ENCODE measurements at regions not wholly inside any gene's neighbourhood (a gene's known extent, or its start where the extent isn't known, plus 50 kb on each side); places are given as distances from the start of the nearest gene placed in this dataset.

DNA sequence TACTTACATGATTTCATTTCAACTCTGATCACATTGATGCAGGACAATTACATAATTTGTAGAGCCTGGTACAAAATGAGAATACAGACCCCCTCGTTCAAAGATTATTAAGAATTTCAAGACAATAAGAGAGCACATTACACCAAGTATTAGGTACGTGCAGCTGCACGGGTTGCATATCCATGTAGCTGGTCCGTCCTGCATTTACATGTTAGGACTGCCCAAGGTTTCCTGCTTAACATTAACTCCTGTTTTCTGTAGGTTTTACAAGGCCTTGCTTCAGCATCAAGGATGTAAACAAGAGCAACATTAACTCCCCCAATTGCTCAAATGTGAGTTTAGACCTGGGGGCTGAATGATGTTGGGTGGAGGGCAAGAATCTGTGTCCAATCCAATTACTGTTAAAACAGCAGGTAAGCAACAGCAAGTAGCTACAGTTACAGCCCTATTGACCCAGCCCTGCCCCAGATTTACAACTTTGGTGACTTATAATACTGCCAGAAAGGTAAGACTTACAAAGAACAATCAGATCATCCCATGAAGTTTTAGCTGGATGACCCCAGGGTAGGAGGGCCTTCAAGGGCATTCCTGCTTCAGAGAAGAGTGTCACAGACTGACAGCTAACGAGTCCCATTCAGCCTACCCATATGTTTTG is 127.4 kb upstream of the PPP2R3A start:
- no peak overlapping the region for H3K9ac ChIP-seq (ENCODE audit: low read depth in 1 of 2, low read length in 2 of 2)
- H3K4me3 ChIP-seq (ENCODE audit: low read depth in 1 of 3, low read length in 3 of 3) = no peak overlapping the region
- no peaks in the 10 kb centered on the region for H3K4me1 ChIP-seq (ENCODE audit: control insufficient read depth in 4 of 4, insufficient read depth in 4 of 4, low read length in 3 of 4)
- 67% methylated on average over 5 of the region's 5 CpGs for WGBS
- TF ChIP-seq HNF4A (conservative IDR thresholded peaks at IDR 0.05) (no peak), FOXA1 (IDR thresholded peaks at IDR 0.05) (no peak), FOXA2 (IDR thresholded peaks at IDR 0.05) (no peak), JUND (IDR thresholded peaks at IDR 0.05) (no peak), TAF1 (conservative IDR thresholded peaks at IDR 0.05) (no peak), GABPA (IDR thresholded peaks at IDR 0.05 in 1 of 2, conservative IDR thresholded peaks at IDR 0.05 in 1 of 2) (no peak), RAD21 (IDR thresholded peaks at IDR 0.05) (no peak), NR2F2 (IDR thresholded peaks at IDR 0.05) (no peak)
- TF ChIP-seq, protein P1, sequence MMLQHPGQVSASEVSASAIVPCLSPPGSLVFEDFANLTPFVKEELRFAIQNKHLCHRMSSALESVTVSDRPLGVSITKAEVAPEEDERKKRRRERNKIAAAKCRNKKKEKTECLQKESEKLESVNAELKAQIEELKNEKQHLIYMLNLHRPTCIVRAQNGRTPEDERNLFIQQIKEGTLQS (IDR thresholded peaks at IDR 0.05) = no peak
- TF ChIP-seq, protein P2, sequence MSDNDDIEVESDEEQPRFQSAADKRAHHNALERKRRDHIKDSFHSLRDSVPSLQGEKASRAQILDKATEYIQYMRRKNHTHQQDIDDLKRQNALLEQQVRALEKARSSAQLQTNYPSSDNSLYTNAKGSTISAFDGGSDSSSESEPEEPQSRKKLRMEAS (IDR thresholded peaks at IDR 0.05) = no peak
- DNase-seq (ENCODE audit: low spot score) = no peak
- H3K27ac ChIP-seq (ENCODE audit: low read depth in 1 of 2, low read length in 2 of 2) = no peak overlapping the region
- H3K27me3 ChIP-seq (ENCODE audit: control insufficient read depth in 4 of 4, insufficient read depth in 4 of 4, low read length in 3 of 4) = peaks cover 0 to 8% (median 0%) of the 10 kb centered on the region in 4 donors
- H3K9me3 ChIP-seq (ENCODE audit: control insufficient read depth in 4 of 4, low read length in 3 of 4) = peaks cover 0 to 3% (median 0%) of the 10 kb centered on the region in 4 donors
- no peaks in the 10 kb centered on the region for H3K36me3 ChIP-seq (ENCODE audit: control insufficient read depth in 4 of 4, insufficient read depth in 3 of 4, low read depth in 1 of 4, low read length in 3 of 4)

DNA sequence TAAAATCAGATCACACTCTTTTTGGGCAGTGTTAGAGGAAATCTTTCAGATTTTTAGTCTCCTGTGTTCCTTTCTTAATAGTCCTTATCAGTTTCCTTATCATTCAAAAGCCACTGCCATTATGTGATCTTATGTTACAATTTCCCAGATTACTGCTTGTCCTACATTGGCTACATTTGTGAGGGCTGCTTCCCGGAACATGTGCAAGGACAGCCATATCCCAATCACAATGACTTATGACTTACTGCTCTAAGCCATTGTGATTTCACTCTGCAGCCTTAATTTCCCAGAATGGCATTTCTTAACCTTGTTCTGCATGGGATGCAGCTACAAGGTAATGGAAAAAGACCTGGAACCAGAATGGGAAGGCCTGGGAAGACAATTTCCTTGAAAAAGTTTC is 125.1 kb upstream of the PPP2R3A start:
- H3K9me3 ChIP-seq (ENCODE audit: control insufficient read depth in 4 of 4, low read length in 3 of 4) = peaks cover 0 to 3% (median 0%) of the 10 kb centered on the region in 4 donors
- no peak overlapping the region for H3K4me3 ChIP-seq (ENCODE audit: low read depth in 1 of 3, low read length in 3 of 3)
- DNase-seq (ENCODE audit: low spot score) = no peak
- 72% methylated on average over 1 of the region's 1 CpG for WGBS
- no peaks in the 10 kb centered on the region for H3K36me3 ChIP-seq (ENCODE audit: control insufficient read depth in 4 of 4, insufficient read depth in 3 of 4, low read depth in 1 of 4, low read length in 3 of 4)
- TF ChIP-seq GABPA (IDR thresholded peaks at IDR 0.05 in 1 of 2, conservative IDR thresholded peaks at IDR 0.05 in 1 of 2) (no peak), JUND (IDR thresholded peaks at IDR 0.05) (no peak), RXRA (IDR thresholded peaks at IDR 0.05) (no peak), HNF4A (conservative IDR thresholded peaks at IDR 0.05) (no peak), FOXA2 (IDR thresholded peaks at IDR 0.05) (no peak), SP1 (IDR thresholded peaks at IDR 0.05) (no peak), NR2F2 (IDR thresholded peaks at IDR 0.05) (no peak), FOXA1 (IDR thresholded peaks at IDR 0.05) (no peak), RAD21 (IDR thresholded peaks at IDR 0.05) (no peak), HNF4G (IDR thresholded peaks at IDR 0.05) (no peak), EGR1 (IDR thresholded peaks at IDR 0.05; ENCODE audit: low read depth in 2 of 2) (no peak), TAF1 (conservative IDR thresholded peaks at IDR 0.05) (no peak)
- TF ChIP-seq, protein P1 (IDR thresholded peaks at IDR 0.05) = no peak
- TF ChIP-seq, protein P3, sequence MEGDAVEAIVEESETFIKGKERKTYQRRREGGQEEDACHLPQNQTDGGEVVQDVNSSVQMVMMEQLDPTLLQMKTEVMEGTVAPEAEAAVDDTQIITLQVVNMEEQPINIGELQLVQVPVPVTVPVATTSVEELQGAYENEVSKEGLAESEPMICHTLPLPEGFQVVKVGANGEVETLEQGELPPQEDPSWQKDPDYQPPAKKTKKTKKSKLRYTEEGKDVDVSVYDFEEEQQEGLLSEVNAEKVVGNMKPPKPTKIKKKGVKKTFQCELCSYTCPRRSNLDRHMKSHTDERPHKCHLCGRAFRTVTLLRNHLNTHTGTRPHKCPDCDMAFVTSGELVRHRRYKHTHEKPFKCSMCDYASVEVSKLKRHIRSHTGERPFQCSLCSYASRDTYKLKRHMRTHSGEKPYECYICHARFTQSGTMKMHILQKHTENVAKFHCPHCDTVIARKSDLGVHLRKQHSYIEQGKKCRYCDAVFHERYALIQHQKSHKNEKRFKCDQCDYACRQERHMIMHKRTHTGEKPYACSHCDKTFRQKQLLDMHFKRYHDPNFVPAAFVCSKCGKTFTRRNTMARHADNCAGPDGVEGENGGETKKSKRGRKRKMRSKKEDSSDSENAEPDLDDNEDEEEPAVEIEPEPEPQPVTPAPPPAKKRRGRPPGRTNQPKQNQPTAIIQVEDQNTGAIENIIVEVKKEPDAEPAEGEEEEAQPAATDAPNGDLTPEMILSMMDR (IDR thresholded peaks at IDR 0.05; ENCODE audit: low read depth, low read length, missing input control) = no peak
- TF ChIP-seq, protein P4, sequence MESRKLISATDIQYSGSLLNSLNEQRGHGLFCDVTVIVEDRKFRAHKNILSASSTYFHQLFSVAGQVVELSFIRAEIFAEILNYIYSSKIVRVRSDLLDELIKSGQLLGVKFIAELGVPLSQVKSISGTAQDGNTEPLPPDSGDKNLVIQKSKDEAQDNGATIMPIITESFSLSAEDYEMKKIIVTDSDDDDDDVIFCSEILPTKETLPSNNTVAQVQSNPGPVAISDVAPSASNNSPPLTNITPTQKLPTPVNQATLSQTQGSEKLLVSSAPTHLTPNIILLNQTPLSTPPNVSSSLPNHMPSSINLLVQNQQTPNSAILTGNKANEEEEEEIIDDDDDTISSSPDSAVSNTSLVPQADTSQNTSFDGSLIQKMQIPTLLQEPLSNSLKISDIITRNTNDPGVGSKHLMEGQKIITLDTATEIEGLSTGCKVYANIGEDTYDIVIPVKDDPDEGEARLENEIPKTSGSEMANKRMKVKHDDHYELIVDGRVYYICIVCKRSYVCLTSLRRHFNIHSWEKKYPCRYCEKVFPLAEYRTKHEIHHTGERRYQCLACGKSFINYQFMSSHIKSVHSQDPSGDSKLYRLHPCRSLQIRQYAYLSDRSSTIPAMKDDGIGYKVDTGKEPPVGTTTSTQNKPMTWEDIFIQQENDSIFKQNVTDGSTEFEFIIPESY (IDR thresholded peaks at IDR 0.05) = no peak
- TF ChIP-seq, protein P2 (IDR thresholded peaks at IDR 0.05) = no peak
- TF ChIP-seq, protein P5, sequence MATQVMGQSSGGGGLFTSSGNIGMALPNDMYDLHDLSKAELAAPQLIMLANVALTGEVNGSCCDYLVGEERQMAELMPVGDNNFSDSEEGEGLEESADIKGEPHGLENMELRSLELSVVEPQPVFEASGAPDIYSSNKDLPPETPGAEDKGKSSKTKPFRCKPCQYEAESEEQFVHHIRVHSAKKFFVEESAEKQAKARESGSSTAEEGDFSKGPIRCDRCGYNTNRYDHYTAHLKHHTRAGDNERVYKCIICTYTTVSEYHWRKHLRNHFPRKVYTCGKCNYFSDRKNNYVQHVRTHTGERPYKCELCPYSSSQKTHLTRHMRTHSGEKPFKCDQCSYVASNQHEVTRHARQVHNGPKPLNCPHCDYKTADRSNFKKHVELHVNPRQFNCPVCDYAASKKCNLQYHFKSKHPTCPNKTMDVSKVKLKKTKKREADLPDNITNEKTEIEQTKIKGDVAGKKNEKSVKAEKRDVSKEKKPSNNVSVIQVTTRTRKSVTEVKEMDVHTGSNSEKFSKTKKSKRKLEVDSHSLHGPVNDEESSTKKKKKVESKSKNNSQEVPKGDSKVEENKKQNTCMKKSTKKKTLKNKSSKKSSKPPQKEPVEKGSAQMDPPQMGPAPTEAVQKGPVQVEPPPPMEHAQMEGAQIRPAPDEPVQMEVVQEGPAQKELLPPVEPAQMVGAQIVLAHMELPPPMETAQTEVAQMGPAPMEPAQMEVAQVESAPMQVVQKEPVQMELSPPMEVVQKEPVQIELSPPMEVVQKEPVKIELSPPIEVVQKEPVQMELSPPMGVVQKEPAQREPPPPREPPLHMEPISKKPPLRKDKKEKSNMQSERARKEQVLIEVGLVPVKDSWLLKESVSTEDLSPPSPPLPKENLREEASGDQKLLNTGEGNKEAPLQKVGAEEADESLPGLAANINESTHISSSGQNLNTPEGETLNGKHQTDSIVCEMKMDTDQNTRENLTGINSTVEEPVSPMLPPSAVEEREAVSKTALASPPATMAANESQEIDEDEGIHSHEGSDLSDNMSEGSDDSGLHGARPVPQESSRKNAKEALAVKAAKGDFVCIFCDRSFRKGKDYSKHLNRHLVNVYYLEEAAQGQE (IDR thresholded peaks at IDR 0.05) = no peak
- H3K4me1 ChIP-seq (ENCODE audit: control insufficient read depth in 4 of 4, insufficient read depth in 4 of 4, low read length in 3 of 4) = no peaks in the 10 kb centered on the region
- peaks cover 0 to 8% (median 0%) of the 10 kb centered on the region in 4 donors for H3K27me3 ChIP-seq (ENCODE audit: control insufficient read depth in 4 of 4, insufficient read depth in 4 of 4, low read length in 3 of 4)
- no peak overlapping the region for H3K27ac ChIP-seq (ENCODE audit: low read depth in 1 of 2, low read length in 2 of 2)
- H3K9ac ChIP-seq (ENCODE audit: low read depth in 1 of 2, low read length in 2 of 2) = no peak overlapping the region

Data from liver (tissue), 8 donors.